ENCODE measurements at regions not wholly inside any gene's neighbourhood (a gene's known extent, or its start where the extent isn't known, plus 50 kb on each side); places are given as distances from the start of the nearest gene placed in this dataset.

DNA sequence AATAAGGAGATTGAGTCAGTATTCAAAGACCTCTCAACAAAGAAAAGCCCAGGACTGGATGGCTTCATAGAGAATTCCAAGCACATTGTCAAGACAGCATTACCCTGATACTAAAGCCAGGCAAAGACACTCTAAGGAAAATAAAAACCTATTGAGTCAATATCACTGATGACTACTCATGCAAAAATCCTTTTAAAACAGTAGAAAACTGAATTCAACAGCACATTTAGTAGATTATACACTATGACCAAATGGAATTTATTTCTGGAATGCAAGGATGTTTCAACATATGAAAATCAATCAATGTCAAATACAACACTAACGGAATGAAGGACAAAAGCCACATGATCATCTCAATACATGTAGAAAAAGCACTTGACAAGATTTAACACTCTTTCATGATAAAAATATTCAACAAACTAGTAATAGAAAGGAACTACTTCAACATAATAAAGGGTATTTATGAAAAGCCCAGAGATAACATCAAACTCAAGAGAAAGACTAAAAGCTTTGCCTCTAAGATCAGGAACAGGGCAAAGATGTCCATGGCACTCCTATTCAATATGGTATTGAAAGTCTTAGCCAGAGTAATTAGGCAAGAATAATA, 633.3 kb downstream of the ANKRD50 start:
- Histone ChIP-seq H3K27ac (replicated peaks) (no peak overlapping the region), H3K4me3 (no peak overlapping the region), H3K9me3 (replicated peaks) (peaks cover 78% of the 10 kb centered on the region), H3K4me1 (no peaks in the 10 kb centered on the region), H3K36me3 (no peaks in the 10 kb centered on the region), H3K27me3 (ENCODE audit: low read depth) (no peaks in the 10 kb centered on the region)
- TF ChIP-seq, protein P1, sequence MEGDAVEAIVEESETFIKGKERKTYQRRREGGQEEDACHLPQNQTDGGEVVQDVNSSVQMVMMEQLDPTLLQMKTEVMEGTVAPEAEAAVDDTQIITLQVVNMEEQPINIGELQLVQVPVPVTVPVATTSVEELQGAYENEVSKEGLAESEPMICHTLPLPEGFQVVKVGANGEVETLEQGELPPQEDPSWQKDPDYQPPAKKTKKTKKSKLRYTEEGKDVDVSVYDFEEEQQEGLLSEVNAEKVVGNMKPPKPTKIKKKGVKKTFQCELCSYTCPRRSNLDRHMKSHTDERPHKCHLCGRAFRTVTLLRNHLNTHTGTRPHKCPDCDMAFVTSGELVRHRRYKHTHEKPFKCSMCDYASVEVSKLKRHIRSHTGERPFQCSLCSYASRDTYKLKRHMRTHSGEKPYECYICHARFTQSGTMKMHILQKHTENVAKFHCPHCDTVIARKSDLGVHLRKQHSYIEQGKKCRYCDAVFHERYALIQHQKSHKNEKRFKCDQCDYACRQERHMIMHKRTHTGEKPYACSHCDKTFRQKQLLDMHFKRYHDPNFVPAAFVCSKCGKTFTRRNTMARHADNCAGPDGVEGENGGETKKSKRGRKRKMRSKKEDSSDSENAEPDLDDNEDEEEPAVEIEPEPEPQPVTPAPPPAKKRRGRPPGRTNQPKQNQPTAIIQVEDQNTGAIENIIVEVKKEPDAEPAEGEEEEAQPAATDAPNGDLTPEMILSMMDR (IDR thresholded peaks at IDR 0.05; ENCODE audit: borderline replicate concordance) = no peak
- no peak for DNase-seq
- intact Hi-C loops (cut with micrococcal nuclease) = no loop called here

- no peak overlapping the region for H3K27ac ChIP-seq (replicated peaks)
- no peak overlapping the region for H3K4me3 ChIP-seq
- no peaks in the 10 kb centered on the region for H3K36me3 ChIP-seq
- no peaks in the 10 kb centered on the region for H3K4me1 ChIP-seq
- TF ChIP-seq, protein P1 (IDR thresholded peaks at IDR 0.05; ENCODE audit: borderline replicate concordance) = no peak
- intact Hi-C loops (cut with micrococcal nuclease) = no loop called here
- peaks cover 35% of the 10 kb centered on the region for H3K9me3 ChIP-seq (replicated peaks)
- DNase-seq = no peak
- H3K27me3 ChIP-seq (ENCODE audit: low read depth) = no peaks in the 10 kb centered on the region
Measured at GRCh38 chr4:124083711-124084110, 628.8 kb downstream of the ANKRD50 start.

DNA sequence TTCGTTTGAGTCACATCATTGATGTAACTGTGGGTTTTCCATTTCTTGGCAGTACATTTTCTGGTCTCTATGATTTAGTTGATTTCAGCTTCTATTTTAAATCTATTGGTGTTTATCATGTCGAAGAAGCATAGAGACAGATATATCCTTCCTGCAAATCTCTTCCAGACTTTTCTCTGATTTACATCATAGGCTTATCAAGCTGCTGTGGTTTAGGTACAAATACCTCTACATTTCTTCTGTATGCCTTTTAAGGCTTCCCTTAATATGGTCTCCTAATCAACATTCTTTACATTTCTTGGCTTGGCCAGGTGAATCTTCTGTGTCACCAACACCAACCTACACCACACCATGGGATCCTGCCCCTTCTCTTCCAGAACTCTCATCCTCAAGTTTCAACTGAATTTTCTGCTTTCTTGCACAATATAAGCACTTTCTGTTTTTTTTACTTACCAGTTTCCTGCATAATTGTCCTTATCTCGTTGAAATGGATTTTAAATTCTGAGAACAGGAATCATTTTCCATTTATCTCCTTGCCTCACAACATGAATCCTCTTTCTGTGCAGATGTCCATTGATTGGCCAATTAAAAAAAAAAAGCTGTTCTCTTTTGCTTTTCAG, 626.9 kb downstream of the ANKRD50 start:
- H3K36me3 ChIP-seq = no peaks in the 10 kb centered on the region
- no peak for DNase-seq
- TF ChIP-seq, protein P1 (IDR thresholded peaks at IDR 0.05; ENCODE audit: borderline replicate concordance) = no peak
- no peaks in the 10 kb centered on the region for H3K27me3 ChIP-seq (ENCODE audit: low read depth)
- no peak overlapping the region for H3K4me3 ChIP-seq
- H3K27ac ChIP-seq (replicated peaks) = peak overlapping the region; percentile 9
- no peaks in the 10 kb centered on the region for H3K4me1 ChIP-seq
- H3K9me3 ChIP-seq (replicated peaks) = peaks cover 16% of the 10 kb centered on the region
- intact Hi-C loops (cut with micrococcal nuclease) = no loop called here

DNA sequence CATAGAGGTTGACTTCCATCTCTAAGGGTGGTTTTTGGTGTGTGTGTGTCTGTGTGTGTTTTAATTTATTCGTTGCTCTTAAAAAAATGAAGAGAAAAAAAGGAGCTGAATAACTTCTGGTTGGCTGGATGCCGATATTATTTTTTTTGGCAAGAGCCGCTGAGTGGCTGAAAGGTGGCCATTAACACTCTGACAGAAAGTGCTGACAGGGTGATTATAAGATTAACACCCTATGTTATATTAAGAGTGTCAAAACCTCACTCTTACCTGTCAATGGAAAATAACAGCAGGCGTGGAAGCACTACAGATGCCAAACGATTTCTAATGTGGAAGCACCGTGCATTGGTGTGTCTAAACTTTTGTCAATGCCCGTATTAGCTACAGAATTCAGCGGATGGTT, 622.5 kb downstream of the ANKRD50 start:
- Histone ChIP-seq H3K27me3 (ENCODE audit: low read depth) (no peaks in the 10 kb centered on the region), H3K36me3 (no peaks in the 10 kb centered on the region), H3K9me3 (replicated peaks) (no peaks in the 10 kb centered on the region), H3K4me3 (no peak overlapping the region), H3K27ac (replicated peaks) (no peak overlapping the region), H3K4me1 (no peaks in the 10 kb centered on the region)
- intact Hi-C loops (cut with micrococcal nuclease) = no loop called here
- TF ChIP-seq, protein P1 (IDR thresholded peaks at IDR 0.05; ENCODE audit: borderline replicate concordance) = no peak
- no peak for DNase-seq

DNA sequence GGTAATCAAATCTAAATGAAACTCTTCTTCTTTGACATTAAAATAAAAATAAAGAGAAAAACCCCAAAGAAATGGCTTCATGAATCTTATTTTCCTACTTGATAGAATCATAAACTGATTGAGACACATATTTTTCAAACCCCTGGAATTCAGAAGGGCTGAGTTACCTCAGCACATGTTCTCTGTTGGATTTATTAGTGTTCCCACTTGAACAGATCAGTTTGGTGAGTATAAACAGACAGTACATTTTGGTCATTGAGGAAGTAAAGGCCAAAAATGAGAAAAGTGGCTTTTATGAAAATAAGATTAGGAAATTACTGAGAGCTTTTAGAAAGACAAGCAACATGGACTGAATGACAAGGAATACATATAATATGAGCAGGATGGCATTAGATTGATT, 620.4 kb downstream of the ANKRD50 start:
- TF ChIP-seq, protein P1 (IDR thresholded peaks at IDR 0.05; ENCODE audit: borderline replicate concordance) = no peak
- H3K36me3 ChIP-seq = no peaks in the 10 kb centered on the region
- DNase-seq = no peak
- no peaks in the 10 kb centered on the region for H3K9me3 ChIP-seq (replicated peaks)
- peak overlapping the region; percentile 24 for H3K27ac ChIP-seq (replicated peaks)
- H3K27me3 ChIP-seq (ENCODE audit: low read depth) = no peaks in the 10 kb centered on the region
- intact Hi-C loops (cut with micrococcal nuclease) = no loop called here
- peaks cover 5% of the 10 kb centered on the region for H3K4me1 ChIP-seq
- H3K4me3 ChIP-seq = no peak overlapping the region

Data from left ventricle myocardium inferior (tissue), 1 donor.